SU-DHL-6 (cell line): ENCODE measurements at regions not wholly inside any gene's neighbourhood (a gene's known extent, or its start where the extent isn't known, plus 50 kb on each side); places are given as distances from the start of the nearest gene placed in this dataset.
"Not testable (repeated sequence)": the region's sequence is repeated elsewhere in the genome, so short reads cannot be mapped to it uniquely, and the experiment has no call there.

Experiments used
- EZH2phosphoT487 ChIP-seq: fragments of 200-600 bp; sonication (generic), shearing (Covaris generic); conservative IDR thresholded peaks from 2 replicates; pipeline ENCODE4 v1.6.1; 2018; ENCODE audit warnings: mild to moderate bottlenecking, antibody characterized with exemption, low read length, moderate library complexity, mixed read lengths
- TF ChIP-seq, protein P1 (sequence below): fragments of 200-600 bp; sonication (generic); IDR thresholded peaks from one replicate; pipeline ENCODE4 v1.5.1; 2017; ENCODE audit warnings: antibody characterized with exemption, mild to moderate bottlenecking, low read length, moderate library complexity; ENCODE audit not compliant: insufficient read depth, poor library complexity, severe bottlenecking

DNA sequence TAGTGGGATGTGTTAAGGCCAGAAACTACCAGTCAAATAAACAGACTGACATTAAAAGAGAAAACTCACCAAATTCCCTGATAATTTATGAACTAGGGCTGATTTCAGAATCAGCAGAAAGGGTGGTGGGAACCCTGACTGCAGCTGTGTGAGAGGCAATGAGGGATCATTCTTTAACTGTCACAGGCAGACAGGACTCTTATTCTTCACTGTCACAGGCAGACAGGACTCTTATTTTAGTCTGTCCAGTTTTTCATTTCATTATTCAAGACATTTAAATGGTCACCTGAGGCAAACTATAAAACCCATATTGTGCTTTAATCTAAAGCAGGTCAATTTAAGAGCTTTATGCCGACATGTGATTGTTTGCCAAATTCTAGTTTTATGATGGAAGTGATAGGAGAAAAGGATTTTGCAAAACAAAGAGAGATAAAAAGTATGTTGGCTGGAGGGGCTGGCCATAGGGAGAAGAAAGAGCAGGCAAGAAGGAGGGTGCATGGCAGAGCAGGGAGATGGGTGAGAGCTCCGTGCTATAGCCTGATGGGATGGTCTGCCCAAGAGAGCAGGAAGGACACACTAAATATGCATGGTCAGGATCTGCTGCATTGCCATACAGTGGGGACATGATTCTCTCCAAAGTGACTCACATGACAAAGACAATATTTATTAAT lies 366.8 kb downstream of the ANAPC1 start:
- TF ChIP-seq, protein P1, sequence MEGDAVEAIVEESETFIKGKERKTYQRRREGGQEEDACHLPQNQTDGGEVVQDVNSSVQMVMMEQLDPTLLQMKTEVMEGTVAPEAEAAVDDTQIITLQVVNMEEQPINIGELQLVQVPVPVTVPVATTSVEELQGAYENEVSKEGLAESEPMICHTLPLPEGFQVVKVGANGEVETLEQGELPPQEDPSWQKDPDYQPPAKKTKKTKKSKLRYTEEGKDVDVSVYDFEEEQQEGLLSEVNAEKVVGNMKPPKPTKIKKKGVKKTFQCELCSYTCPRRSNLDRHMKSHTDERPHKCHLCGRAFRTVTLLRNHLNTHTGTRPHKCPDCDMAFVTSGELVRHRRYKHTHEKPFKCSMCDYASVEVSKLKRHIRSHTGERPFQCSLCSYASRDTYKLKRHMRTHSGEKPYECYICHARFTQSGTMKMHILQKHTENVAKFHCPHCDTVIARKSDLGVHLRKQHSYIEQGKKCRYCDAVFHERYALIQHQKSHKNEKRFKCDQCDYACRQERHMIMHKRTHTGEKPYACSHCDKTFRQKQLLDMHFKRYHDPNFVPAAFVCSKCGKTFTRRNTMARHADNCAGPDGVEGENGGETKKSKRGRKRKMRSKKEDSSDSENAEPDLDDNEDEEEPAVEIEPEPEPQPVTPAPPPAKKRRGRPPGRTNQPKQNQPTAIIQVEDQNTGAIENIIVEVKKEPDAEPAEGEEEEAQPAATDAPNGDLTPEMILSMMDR, result not testable (repeated sequence)
- TF ChIP-seq EZH2phosphoT487, result not testable (repeated sequence)
